Iris pigment epithelial cell (primary cell): ENCODE measurements at regions not wholly inside any gene's neighbourhood (a gene's known extent, or its start where the extent isn't known, plus 50 kb on each side); places are given as distances from the start of the nearest gene placed in this dataset.
"Not testable (repeated sequence)": the region's sequence is repeated elsewhere in the genome, so short reads cannot be mapped to it uniquely, and the experiment has no call there.

Experiments
- DNase-seq: peaks from one replicate; pipeline ENCODE4 v3.0.0-alpha.2; 2011; ENCODE audit warnings: low read depth

GRCh38 chr6:57985734-57986133 lies 668.3 kb downstream of the PRIM2 start:
- not testable (repeated sequence) for DNase-seq

GRCh38 chr6:57986584-57986983 lies 669.2 kb downstream of the PRIM2 start:
- DNase-seq, result not testable (repeated sequence)

- not testable (repeated sequence) for DNase-seq
Observed at GRCh38 chr6:57989520-57990080, 672.2 kb downstream of the PRIM2 start.

- not testable (repeated sequence) for DNase-seq
Observed at GRCh38 chr6:57998858-57999619, 681.6 kb downstream of the PRIM2 start.

- DNase-seq, result not testable (repeated sequence)
Observed at GRCh38 chr6:58000233-58000632, 682.8 kb downstream of the PRIM2 start.

GRCh38 chr6:58003417-58004167 lies 686.2 kb downstream of the PRIM2 start:
- peak; percentile 7 for DNase-seq

GRCh38 chr6:58007334-58008000 lies 690.0 kb downstream of the PRIM2 start:
- DNase-seq, result not testable (repeated sequence)

- not testable (repeated sequence) for DNase-seq
Observed at GRCh38 chr6:58008001-58008335, 690.5 kb downstream of the PRIM2 start.

GRCh38 chr6:58011954-58012600 lies 694.6 kb downstream of the PRIM2 start:
- DNase-seq, result not testable (repeated sequence)

- not testable (repeated sequence) for DNase-seq
Observed at GRCh38 chr6:58016614-58017013, 699.2 kb downstream of the PRIM2 start.

GRCh38 chr6:58028188-58028587 lies 710.8 kb downstream of the PRIM2 start:
- DNase-seq, result not testable (repeated sequence)

- DNase-seq, result not testable (repeated sequence)
Observed at GRCh38 chr6:58038213-58038612, 720.8 kb downstream of the PRIM2 start.

- not testable (repeated sequence) for DNase-seq
Observed at GRCh38 chr6:58046584-58046983, 729.2 kb downstream of the PRIM2 start.

- not testable (repeated sequence) for DNase-seq
Observed at GRCh38 chr6:58047389-58047788, 730.0 kb downstream of the PRIM2 start.

- not testable (repeated sequence) for DNase-seq
Observed at GRCh38 chr6:58047865-58048264, 730.4 kb downstream of the PRIM2 start.

GRCh38 chr6:58055465-58056176 lies 738.2 kb downstream of the PRIM2 start:
- not testable (repeated sequence) for DNase-seq

GRCh38 chr6:58059701-58060100 lies 742.3 kb downstream of the PRIM2 start:
- DNase-seq, result peak; percentile 2

- DNase-seq, result not testable (repeated sequence)
Observed at GRCh38 chr6:58063542-58063941, 746.1 kb downstream of the PRIM2 start.

- not testable (repeated sequence) for DNase-seq
Observed at GRCh38 chr6:58067867-58068548, 750.6 kb downstream of the PRIM2 start.

- DNase-seq, result no peak
Observed at GRCh38 chr6:58073263-58073662, 755.8 kb downstream of the PRIM2 start.

- not testable (repeated sequence) for DNase-seq
Observed at GRCh38 chr6:58090067-58090466, 772.6 kb downstream of the PRIM2 start.
